ENCODE measurements at regions not wholly inside any gene's neighbourhood (a gene's known extent, or its start where the extent isn't known, plus 50 kb on each side); places are given as distances from the start of the nearest gene placed in this dataset.

GRCh38 chr2:140157816-140158215 is 1377.6 kb upstream of the NXPH2 start:
- Mint-ChIP-seq H3K4me1 (ENCODE audit: unreplicated experiment) (peaks cover 13% of the 10 kb centered on the region), H3K36me3 (ENCODE audit: unreplicated experiment) (no peaks in the 10 kb centered on the region), H3K27me3 (ENCODE audit: unreplicated experiment) (no peaks in the 10 kb centered on the region), H3K27ac (ENCODE audit: unreplicated experiment) (no peak overlapping the region), H3K9me3 (ENCODE audit: unreplicated experiment) (peaks cover 16% of the 10 kb centered on the region), H3K4me3 (ENCODE audit: unreplicated experiment) (no peak overlapping the region)
- TF ChIP-seq CTCF (IDR thresholded peaks at IDR 0.05) = no peak
- no peak for DNase-seq (ENCODE audit: extremely low spot score, unreplicated experiment)

GRCh38 chr2:140154706-140155105 is 1374.5 kb upstream of the NXPH2 start:
- TF ChIP-seq CTCF (IDR thresholded peaks at IDR 0.05) = no peak
- no peak overlapping the region for H3K4me3 Mint-ChIP-seq (ENCODE audit: unreplicated experiment)
- no peaks in the 10 kb centered on the region for H3K36me3 Mint-ChIP-seq (ENCODE audit: unreplicated experiment)
- H3K27ac Mint-ChIP-seq (ENCODE audit: unreplicated experiment) = peak overlapping the region; percentile 32
- no peaks in the 10 kb centered on the region for H3K27me3 Mint-ChIP-seq (ENCODE audit: unreplicated experiment)
- H3K9me3 Mint-ChIP-seq (ENCODE audit: unreplicated experiment) = peaks cover 10% of the 10 kb centered on the region
- peaks cover 10% of the 10 kb centered on the region for H3K4me1 Mint-ChIP-seq (ENCODE audit: unreplicated experiment)
- no peak for DNase-seq (ENCODE audit: extremely low spot score, unreplicated experiment)

- H3K27ac Mint-ChIP-seq (ENCODE audit: unreplicated experiment) = peak overlapping the region; percentile 32
- H3K9me3 Mint-ChIP-seq (ENCODE audit: unreplicated experiment) = peaks cover 10% of the 10 kb centered on the region
- peaks cover 10% of the 10 kb centered on the region for H3K4me1 Mint-ChIP-seq (ENCODE audit: unreplicated experiment)
- DNase-seq (ENCODE audit: extremely low spot score, unreplicated experiment) = no peak
- H3K36me3 Mint-ChIP-seq (ENCODE audit: unreplicated experiment) = no peaks in the 10 kb centered on the region
- no peaks in the 10 kb centered on the region for H3K27me3 Mint-ChIP-seq (ENCODE audit: unreplicated experiment)
- TF ChIP-seq CTCF (IDR thresholded peaks at IDR 0.05) = no peak
- H3K4me3 Mint-ChIP-seq (ENCODE audit: unreplicated experiment) = no peak overlapping the region
Observed at GRCh38 chr2:140154271-140154670, 1374.1 kb upstream of the NXPH2 start.

- no peaks in the 10 kb centered on the region for H3K9me3 Mint-ChIP-seq (ENCODE audit: unreplicated experiment)
Observed at GRCh38 chr2:140144611-140145010, 1364.4 kb upstream of the NXPH2 start.

GRCh38 chr2:140138736-140139135 is 1358.5 kb upstream of the NXPH2 start:
- no peak for TF ChIP-seq CTCF (IDR thresholded peaks at IDR 0.05)
- H3K27ac Mint-ChIP-seq (ENCODE audit: unreplicated experiment) = no peak overlapping the region
- H3K4me3 Mint-ChIP-seq (ENCODE audit: unreplicated experiment) = no peak overlapping the region
- no peaks in the 10 kb centered on the region for H3K36me3 Mint-ChIP-seq (ENCODE audit: unreplicated experiment)
- no peaks in the 10 kb centered on the region for H3K4me1 Mint-ChIP-seq (ENCODE audit: unreplicated experiment)
- H3K9me3 Mint-ChIP-seq (ENCODE audit: unreplicated experiment) = no peaks in the 10 kb centered on the region
- DNase-seq (ENCODE audit: extremely low spot score, unreplicated experiment) = no peak
- H3K27me3 Mint-ChIP-seq (ENCODE audit: unreplicated experiment) = no peaks in the 10 kb centered on the region

More at GRCh38 chr2:140144611-140145010, 1364.4 kb upstream of the NXPH2 start:
- H3K27ac Mint-ChIP-seq (ENCODE audit: unreplicated experiment) = no peak overlapping the region
- peaks cover 4% of the 10 kb centered on the region for H3K27me3 Mint-ChIP-seq (ENCODE audit: unreplicated experiment)
- no peaks in the 10 kb centered on the region for H3K4me1 Mint-ChIP-seq (ENCODE audit: unreplicated experiment)
- H3K4me3 Mint-ChIP-seq (ENCODE audit: unreplicated experiment) = no peak overlapping the region
- no peak for TF ChIP-seq CTCF (IDR thresholded peaks at IDR 0.05)
- DNase-seq (ENCODE audit: extremely low spot score, unreplicated experiment) = no peak
- no peaks in the 10 kb centered on the region for H3K36me3 Mint-ChIP-seq (ENCODE audit: unreplicated experiment)
